H1 (cell line): ENCODE measurements at regions not wholly inside any gene's neighbourhood (a gene's known extent, or its start where the extent isn't known, plus 50 kb on each side); places are given as distances from the start of the nearest gene placed in this dataset.

Source experiments
- CEBPB ChIP-seq: IDR thresholded peaks from 2 replicates; pipeline ENCODE4 v1.6.1; 2012; ENCODE audit warnings: low read depth, low read length
- CHD7 ChIP-seq: fragments of 300-600 bp; sonication (generic); IDR thresholded peaks from 2 replicates; pipeline ENCODE4 v1.7.1; 2012; ENCODE audit warnings: low read length, moderate library complexity, mild to moderate bottlenecking, inconsistent platforms; ENCODE audit not compliant: insufficient replicate concordance
- E2F6 ChIP-seq: IDR thresholded peaks from 2 replicates; pipeline ENCODE4 v1.6.1; 2012; ENCODE audit warnings: inconsistent platforms
- SAP30 ChIP-seq: fragments of 300-600 bp; sonication (generic); IDR thresholded peaks from 2 replicates; pipeline ENCODE4 v1.7.1; 2012; ENCODE audit warnings: low read length, moderate library complexity, mild to moderate bottlenecking, inconsistent platforms; ENCODE audit not compliant: insufficient read depth, insufficient replicate concordance
- SIRT6 ChIP-seq: IDR thresholded peaks from one replicate; pipeline ENCODE4 v1.7.1; 2012; ENCODE audit warnings: low read length, inconsistent platforms
- TAF1 ChIP-seq: IDR thresholded peaks from 2 replicates; pipeline ENCODE4 v1.6.1; 2011; ENCODE audit warnings: mild to moderate bottlenecking, low read depth, low read length
- TEAD4 ChIP-seq: IDR thresholded peaks from 2 replicates; pipeline ENCODE4 v1.6.1; 2012; ENCODE audit warnings: low read depth, low read length, inconsistent platforms, mixed read lengths
- ZNF274 ChIP-seq: IDR thresholded peaks from 2 replicates; pipeline ENCODE4 v1.7.0; 2012; ENCODE audit warnings: low read length, borderline replicate concordance; ENCODE audit errors: extremely low read depth

GRCh38 chr5:25963251-25964008 is 1075.0 kb downstream of the CDH9 start (continued):
- no peak for TF ChIP-seq CHD7
- TF ChIP-seq TEAD4: no peak
- TF ChIP-seq SAP30: no peak
- no peak for TF ChIP-seq CEBPB
- TF ChIP-seq ZNF274: no peak
- no peak for TF ChIP-seq TAF1
- TF ChIP-seq SIRT6: no peak
- TF ChIP-seq E2F6: no peak
